GM21423 (cell line): ENCODE measurements at regions not wholly inside any gene's neighbourhood (a gene's known extent, or its start where the extent isn't known, plus 50 kb on each side); places are given as distances from the start of the nearest gene placed in this dataset.

ENCODE experiments used
- ATAC-seq: cut with Tn5 transposase; IDR thresholded peaks from one replicate; pipeline ENCODE4 v1.9.1; 2021; ENCODE audit warnings: mild to moderate bottlenecking, moderate library complexity; ENCODE audit not compliant: unreplicated experiment

DNA sequence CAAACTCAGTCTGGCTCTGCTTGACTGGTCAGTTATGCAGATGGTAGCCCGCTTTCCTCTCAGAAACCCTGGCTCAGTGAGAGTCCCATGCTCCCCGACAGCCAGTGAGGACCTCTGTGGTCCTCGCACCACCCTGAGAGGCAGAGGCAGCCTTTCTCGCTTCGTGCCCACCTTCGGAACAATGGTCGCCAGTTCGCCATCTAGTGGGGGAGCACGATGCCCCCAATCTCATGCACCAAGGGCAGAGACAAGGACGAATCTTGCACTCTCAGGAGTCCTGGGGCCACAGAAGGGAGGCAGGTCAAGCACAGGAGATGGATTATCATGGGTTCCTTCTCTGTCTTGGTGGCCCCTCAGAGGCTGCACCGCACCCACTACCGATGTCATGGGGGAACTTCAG, 75.2 kb downstream of the RHCG start:
- no peak for ATAC-seq

DNA sequence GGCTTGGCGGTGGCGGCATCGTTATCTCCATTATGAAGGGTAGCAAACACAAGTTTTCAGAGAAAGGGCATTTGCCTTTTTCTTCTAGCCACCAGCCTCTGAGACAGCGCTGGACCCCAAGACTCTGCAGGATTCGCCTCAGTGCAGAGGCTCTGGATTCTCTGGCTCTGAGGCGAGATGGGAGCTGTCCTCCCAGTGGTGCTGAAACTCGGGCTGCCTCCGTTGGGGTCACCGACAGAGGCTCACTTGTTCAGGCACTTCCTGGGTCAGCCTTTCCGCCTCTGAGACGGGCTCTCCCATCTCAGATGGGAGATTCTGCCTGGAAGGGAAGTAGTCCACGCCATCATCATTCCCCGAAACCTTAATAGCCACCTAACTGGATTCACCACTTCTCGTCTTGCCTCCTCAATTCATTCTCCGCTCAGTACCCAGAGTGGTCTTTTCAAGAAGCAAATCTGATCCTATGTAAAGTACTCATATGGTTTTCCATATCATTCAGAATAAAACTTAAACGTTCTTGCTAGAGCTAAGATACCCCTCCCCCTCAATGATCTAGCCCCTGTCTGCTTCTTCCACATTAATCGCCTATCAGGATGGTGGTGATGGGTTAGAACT, 76.9 kb downstream of the RHCG start:
- ATAC-seq = no peak

DNA sequence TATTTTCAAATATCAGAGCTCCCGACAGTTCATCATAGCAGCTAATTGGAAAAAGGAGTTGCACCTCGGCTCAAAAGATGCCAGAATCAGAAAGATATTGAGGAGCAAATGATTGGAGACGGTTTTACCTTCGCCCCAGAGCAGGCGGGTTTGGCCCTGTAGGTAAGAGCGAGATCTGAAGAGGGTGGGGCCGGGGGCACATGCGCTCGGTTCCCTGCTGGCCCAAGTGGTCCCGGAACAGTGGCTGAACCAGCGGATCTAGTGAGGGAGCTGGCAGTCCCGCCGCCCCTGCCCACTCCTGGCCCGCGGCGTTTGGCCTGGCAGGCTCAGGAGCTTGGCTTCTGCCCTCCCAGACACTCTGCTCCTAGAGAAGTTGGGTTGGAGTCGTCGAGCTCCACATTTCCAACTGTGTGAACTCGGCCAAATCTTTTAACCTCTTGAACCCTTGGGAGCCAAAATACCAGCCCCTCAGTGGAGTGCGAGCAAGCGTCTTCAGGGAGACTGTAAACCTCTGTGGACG, 79.1 kb downstream of the RHCG start:
- no peak for ATAC-seq

DNA sequence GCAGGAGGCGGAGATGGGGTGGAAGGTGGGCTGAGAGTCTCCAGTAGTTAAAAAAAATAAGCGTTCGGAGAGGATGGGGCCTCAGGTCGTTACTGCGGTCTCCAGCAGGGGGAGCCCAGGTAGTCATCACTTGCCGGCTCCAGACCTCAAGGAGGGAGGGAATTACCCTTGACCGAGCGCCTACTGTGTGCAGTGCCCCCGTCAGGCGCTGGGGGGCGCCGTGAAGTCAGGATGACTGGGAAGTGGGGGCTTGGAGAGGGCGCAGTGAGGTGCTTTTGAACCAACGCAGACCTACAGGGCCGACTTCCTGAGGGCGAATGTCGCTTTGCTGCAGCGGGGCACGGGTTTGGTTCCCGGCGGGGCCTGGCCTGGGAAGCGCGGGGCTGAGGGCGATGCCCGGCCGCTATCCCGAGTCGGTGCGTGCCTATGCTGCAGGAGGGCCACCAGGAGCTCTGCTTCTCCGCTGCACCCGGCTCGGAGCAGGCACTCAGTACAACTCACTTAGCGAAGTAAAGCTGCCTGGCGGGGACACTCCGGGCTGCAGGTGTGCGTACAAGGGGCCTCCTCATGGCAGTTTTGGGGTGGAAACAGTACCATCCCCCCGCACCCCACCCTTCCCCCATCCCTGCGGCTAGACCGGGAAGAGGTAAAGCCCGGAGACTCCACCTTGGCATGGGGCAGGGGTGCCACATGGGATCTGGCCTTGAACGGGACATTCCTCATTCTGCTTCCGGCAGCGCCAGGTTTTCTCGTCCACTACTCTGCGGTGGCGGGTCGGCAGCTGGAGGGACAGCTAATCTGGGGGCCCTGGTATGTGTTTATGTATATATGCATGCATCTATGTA, 79.8 kb downstream of the RHCG start:
- peak; percentile 84 for ATAC-seq

DNA sequence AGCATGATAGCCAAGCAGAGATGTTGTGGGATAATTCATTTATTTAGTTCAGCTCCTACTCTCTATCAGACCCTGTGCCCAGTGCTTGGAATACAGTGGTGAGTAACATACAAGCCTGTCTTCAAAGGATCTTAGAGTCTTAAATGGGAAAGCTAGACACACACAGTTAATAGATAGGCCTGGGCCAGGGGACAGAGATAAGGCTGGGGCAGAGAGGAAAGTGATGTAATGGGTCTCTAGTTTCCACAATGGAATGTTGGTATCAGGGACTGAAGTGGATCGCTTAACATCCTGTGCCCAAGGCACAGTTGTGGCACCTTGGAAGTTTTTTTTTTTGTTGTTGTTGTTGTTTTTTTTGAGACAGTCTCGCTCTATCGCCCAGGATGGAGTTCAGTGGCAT, 79.9 kb upstream of the POLG start:
- no peak for ATAC-seq

DNA sequence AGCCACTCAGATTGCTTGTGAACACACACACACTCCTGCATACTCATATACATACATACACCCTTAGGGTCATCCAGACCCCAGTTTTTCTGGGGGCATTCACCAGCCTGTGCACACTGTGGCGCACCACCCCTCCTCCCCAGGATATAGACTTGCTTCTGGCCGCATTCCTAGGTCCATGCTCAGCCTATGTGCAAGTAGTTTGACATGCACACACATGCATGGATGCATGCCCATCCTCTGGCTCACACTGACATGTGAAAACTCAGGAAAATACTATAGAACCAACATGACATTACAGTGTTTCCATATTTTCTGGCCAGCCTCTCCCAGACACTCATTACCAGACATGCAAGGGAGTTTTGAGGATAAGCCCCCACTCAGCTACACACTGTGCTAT, 79.3 kb upstream of the POLG start:
- ATAC-seq = no peak

DNA sequence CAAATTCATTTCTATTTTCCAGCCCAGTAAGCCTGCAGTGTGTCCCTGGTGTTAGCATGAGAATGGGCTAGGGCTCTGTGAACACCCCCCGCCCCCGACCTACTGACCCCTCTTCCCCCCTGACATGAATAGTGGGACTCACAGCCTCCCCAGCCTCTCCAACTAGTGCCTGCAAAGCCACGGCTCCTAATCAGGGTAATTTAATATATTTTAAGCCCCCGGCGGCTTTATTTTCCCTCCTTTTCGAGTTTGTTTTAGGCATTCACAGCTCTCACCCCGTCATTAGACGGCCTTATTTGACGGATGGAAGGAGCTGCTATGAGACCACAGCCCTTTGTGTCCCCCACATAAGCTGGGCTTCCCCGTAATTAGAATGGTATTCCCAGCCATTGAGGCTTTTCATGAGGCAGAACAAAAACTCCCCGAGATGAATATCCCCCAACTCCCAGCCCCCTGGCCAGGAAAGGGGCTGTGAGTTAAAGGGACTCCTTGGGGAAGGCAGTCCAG, 78.3 kb upstream of the POLG start:
- no peak for ATAC-seq

DNA sequence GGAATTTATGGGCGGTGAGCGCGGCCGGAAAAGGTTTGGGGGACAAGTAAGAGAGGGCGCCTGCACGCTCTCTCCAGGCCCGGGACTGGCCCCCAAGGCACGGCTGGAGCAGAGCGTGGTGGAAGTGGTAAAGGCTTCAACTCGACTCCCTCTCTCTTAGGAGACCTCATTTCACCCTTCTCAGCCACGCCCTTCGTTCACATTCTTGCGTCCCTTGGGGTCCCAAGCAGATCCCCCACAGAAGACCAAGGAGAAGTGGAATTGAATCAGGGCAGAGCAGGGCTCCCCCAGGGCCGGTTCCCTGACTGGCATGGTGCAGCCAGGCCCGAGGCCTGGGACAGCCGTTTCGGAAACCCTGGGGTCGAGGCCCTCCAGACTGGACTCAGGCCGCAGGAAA, 75.4 kb upstream of the POLG start:
- ATAC-seq = no peak

DNA sequence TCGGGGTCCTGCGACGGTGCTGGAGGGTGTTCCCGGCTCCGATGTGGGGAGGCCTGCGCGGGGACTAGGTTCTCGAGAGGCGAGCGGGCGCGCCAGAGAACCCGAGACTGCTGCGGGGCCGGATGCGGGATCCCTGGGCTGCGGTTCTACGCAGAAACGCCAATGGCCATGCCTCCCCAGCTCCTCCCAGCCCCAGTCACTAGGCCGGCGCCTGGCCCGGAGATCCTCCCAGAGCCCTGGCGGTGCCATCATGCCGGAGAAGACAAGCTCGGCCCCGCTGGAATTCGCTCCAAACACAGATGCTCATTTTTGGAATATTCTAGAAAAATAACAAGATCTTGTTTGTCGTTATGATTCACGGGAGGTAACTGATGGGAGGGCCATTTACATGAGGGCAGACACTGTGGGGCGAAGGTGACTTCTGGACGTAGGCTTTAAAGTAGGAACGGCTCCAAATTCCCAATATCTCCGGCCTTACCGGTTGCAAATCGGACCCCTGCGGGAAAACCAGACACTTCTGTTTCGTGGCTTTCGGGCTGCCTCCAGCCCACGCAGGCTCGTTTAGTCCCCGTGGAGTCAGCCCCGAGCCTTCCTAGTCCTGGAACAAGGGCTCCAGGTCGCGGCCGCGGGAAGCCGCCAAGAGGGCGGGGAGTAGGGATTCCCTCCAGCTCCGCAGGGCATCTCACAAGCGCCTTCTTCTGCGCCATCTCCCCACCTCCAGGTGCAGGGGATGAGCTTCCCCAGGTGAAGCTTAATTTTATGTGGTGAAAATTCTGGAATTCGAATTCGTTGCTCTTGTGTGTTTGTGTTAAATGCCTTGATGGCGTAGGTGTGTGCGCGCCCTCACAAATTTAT, 74.8 kb upstream of the POLG start:
- ATAC-seq = no peak

DNA sequence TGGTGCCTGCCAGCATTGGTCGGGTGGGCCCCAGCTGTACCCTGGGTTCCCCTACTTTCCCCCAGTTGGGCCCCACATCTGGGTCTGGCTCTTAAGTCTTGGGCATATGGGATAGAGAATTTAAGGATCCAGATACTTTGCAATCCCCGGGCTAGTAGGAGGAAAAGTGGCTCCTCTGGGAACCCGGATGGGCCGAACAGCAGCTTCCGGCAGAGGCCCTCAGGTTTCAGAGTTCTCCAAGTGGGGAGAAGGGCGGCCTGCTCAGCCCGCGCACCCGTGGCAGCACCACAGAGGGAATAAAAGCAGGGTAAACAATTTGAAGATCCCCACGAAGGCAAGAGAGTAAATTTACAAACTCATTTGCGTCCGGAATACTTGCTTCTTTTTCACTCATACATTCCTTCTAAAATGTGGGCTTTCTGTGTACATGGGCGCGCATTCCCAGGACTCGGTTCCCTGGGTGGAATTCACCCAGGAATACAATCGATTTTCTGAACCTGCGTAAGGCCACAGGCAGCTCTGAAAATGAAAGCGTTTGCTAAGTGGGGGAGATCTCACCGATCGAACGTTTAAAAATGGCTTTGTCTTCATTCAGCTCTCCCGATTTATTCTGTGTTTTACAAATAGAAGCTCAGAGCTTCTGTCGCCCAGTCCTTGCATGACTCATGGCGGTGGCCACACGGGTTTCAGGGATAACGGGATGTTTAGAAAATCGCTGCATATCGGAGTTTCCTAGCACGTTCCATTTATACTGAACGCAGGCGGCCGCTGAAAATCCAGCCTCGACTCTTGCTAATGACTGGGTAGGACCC, 74.0 kb upstream of the POLG start:
- no peak for ATAC-seq

DNA sequence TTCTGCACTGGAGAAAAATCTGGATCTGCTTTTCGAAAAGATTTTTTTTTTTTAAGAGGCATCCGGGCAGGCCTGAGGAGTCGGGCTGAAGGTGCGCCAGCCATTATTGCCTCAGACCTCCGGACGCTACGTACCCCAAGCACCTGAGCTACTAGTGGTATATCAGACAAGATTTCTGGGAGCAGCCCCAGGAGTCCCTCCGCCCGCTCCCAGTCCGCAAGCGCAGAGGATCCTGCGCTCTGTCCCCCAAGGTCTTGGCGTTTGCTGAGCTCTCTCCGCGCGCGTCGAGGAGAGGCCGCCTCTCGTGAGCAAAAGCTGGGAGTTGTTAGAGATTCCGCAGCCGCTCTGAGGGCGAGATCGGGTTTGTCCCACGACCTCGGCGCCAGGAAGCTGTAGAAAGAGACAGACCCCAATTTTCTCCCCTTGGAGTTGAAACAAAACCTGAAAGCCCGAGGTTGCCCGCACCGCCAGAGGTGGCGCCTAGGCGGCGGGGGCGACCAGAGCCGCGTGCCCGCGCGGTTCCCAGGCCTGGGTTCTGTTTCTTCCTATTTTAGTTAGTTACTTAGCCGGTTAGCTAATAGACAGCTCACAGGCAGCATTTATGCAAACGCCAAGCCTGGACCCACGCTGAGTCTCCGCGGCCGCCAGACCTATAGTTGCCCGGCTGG, 72.5 kb upstream of the POLG start:
- no peak for ATAC-seq

DNA sequence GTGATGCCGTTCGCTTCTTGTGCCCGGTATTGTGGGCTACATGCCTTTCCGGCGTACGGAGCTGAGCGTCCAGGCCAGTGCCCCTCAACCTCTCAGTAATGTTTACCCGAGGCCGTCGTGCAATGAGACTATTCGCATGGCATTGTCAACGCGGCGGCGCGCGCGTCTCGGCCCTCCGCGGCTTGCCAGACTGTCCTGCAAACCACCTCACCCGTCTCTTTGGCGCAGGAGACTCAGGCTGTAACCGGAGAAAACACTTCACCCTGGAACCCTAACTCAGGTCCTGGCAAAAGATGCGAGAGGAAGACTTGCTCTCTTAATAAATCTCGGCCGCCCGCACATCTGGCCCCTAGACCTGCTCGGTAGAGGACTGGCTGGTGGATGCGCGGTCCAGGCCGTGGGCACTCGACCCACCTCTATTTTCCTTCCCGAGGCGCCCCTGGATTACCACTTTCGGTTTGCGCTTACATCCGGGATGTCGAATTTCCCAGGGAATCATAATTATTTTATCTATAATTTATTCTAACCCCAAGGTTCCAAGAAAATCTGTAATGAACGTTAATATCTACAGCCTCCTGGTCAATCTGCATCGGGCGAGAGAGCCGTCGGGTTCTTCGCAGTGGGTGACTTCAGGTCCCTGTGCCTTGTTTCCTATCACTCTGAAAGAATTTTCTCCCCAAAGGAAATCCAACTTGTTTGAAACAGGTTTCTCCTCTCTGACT, 71.8 kb upstream of the POLG start:
- ATAC-seq = no peak

DNA sequence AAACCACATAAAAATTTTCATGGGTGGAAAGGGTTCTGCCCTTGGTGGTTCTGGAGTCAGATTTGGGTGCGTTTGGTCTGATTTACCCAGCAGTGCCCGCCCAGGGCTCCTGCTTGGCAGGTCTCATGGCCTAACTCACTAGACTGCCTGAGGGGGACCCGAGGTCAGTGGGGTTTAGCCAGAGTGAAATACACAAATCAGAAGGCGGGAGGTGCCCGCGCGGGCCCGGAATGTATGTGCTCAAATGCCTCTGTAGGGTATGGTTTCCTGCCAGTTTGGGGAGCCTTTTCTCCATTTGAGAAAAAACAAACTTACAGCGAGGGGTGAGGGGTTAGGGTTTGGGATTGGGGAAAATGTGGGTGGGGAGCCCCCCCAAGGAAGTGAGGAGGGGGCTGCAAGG, 70.9 kb upstream of the POLG start:
- no peak for ATAC-seq

DNA sequence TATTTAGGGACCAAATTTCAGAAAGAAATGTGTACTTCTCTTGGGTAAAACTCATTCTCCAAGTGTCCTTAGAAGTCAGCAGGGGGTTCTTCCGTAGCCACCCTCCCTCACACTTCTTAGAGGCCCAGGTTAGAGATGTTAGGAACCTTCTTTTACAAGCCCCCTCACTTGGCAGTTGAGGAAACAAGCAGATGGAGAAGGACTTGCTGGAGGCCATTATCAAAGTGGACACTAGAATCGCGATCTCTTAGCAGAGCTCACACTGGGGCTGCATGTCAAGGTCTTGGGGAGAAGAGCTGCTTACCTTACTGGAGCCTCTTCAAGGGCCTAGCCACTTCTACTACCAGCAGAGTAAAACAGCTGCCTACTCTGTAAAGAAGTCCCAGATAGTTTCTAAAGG, 69.4 kb upstream of the POLG start:
- ATAC-seq = no peak

DNA sequence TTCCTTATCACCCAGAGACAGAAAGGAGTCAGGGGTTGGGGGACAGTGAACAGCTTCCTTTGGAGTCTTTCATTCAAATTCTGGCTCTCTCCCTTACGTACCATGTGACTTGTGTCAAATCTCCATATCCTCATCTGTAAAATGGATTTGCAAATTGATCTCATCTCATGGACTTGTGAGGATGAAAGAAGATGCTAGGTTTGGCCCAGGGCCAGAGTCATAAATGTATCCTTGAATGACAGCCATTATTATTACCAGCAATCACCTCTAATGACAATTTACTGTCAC, 67.8 kb upstream of the POLG start:
- ATAC-seq = no peak

DNA sequence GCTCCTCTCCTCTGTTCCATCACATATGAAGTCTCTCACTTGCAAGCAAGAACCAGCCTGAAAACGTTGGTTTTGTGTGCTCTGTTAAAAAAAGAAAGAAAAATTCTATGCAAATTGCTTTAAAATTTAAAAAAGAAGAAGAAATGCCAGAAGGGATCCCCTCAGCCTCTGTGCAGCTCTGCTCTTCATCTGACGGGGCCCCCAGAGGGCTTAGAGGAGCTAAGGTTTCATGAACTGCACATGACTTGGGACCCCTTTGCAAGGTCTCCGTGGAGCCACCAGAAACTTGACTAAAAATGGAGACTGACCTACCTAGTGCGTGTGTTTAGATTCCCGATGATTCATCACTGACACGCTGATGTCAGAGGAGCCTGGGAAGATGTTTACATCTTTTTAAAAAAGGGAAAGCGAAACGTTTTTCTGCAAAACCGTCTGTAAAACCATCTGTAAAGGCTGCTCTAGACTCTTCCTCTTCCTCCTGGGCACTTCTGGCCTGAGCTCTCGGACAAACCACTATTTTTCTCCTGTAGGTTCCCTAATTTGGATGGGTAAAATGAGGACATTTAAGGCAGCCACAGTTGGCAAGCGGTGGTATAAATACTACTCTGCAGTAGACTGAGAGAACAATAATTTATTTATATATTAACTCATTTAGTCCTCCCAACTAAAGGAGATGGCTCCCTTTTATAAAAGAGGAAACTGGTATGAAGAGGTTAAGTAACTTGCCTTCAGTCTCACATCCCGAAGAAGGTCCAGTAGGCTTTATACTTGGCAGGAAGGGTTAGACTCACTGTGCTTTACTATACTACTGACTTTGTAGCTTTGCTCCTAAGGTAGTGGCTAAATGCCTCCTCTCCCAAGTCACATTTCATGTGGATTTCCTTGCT, 67.2 kb upstream of the POLG start:
- no peak for ATAC-seq

DNA sequence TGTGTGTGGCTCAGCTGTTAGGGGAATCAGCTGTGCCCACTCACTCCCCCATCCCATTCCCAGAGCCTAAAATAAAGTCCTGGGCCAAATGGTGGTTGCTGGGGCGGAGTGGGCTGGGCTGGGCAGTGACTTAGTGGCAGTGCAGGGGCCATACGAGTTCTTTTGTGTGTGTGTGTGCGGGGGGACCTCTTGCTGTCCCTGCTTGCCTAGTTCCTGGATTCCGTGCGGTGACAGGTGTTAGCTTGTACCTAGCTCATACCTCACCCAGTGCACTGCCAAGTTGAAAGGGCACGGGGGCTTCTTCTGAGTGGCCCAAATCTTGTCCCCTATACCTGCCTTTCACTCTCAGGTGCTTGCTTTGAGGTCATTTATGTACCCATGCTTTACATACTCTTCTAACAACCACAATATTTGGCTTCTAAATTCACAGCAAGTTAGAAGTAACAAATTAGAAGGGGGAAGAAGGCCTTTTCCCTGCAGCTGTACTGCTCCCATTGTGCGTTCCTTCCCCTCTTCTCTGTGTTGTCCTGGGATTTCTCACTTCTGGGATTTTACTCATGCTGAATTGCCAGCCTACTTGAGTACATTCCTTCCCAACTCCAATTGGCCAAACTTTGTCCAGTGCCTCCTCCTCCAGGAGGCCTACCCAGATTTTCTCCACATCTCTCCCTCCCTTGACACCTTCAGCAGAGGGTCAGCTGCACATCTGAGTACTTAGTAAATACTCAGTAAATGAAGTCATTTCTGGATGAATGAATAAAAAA, 66.3 kb upstream of the POLG start:
- no peak for ATAC-seq
